Stomach (tissue), 4 donors: ENCODE measurements at regions not wholly inside any gene's neighbourhood (a gene's known extent, or its start where the extent isn't known, plus 50 kb on each side); places are given as distances from the start of the nearest gene placed in this dataset.

Experiments used
- POLR2AphosphoS5 ChIP-seq, 3 donors: sonication (generic); formaldehyde crosslinking; IDR thresholded peaks; one replicate each; pipeline ENCODE4 v1.6.1; 2016; ENCODE audit warnings: antibody characterized with exemption in 3 of 3
- TF ChIP-seq, protein P1 (sequence below), 7 experiments: fragments of 450-650 bp in 4 of 7; fragments of 200-600 bp in 3 of 7; sonication (generic) in 3 of 7; IDR thresholded peaks; one replicate each; pipeline ENCODE4 v1.5.1; 2016 to 2019; ENCODE audit warnings: antibody characterized with exemption in 7 of 7, control low read depth in 2 of 7, mild to moderate bottlenecking in 1 of 7

DNA sequence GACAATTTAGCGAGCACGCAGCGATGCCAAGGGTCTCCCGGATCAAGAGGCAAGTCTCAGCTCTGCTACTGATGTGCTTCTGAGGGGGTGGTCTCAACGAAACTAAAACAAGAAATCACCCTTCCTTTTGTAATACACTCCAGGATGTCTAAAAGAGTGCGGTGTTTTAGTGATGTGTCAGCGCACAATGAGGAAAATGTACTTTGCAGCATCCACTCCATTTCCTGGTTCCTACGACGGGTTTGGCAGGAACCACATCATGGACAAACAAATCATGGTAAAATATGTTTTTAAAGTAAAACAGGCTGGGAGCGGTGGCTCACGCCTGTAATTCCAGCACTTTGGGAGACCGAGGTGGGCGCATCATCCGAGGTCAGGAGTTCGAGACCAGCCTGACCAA, 154.0 kb upstream of the TSC22D1 start:
- no peak for TF ChIP-seq POLR2AphosphoS5 (IDR thresholded peaks at IDR 0.05)
- TF ChIP-seq, protein P1, sequence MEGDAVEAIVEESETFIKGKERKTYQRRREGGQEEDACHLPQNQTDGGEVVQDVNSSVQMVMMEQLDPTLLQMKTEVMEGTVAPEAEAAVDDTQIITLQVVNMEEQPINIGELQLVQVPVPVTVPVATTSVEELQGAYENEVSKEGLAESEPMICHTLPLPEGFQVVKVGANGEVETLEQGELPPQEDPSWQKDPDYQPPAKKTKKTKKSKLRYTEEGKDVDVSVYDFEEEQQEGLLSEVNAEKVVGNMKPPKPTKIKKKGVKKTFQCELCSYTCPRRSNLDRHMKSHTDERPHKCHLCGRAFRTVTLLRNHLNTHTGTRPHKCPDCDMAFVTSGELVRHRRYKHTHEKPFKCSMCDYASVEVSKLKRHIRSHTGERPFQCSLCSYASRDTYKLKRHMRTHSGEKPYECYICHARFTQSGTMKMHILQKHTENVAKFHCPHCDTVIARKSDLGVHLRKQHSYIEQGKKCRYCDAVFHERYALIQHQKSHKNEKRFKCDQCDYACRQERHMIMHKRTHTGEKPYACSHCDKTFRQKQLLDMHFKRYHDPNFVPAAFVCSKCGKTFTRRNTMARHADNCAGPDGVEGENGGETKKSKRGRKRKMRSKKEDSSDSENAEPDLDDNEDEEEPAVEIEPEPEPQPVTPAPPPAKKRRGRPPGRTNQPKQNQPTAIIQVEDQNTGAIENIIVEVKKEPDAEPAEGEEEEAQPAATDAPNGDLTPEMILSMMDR (IDR thresholded peaks at IDR 0.05): no peak
